ENCODE measurements at regions not wholly inside any gene's neighbourhood (a gene's known extent, or its start where the extent isn't known, plus 50 kb on each side); places are given as distances from the start of the nearest gene placed in this dataset.
"Not testable (repeated sequence)": the region's sequence is repeated elsewhere in the genome, so short reads cannot be mapped to it uniquely, and the experiment has no call there.

DNA sequence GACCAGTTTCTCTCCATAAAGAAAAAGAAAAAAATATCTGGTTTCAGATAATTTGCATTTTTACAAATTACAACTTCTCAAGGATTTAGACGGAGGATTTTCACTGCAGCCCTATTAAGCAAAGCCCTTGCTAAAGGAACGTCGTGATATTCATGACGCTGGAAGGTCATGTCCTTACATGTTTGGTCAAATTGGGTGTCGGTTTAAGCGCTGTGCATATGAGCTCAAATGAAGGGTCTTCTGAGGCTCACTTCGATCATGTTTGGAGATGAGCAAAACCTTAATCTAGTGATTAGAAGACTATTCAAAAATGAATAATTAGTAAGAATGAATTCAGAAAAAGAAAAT is 67.3 kb upstream of the USP15 start:
- no peak overlapping the region for H3K27ac ChIP-seq
- peak overlapping the region; percentile 61 to 72 for H3K4me3 ChIP-seq (ENCODE audit: low read depth in 1 of 2, low read length in 1 of 2)
- H3K27me3 ChIP-seq, result peaks cover 9% of the 10 kb centered on the region
- H3K36me3 ChIP-seq, result no peaks in the 10 kb centered on the region
- H3K4me1 ChIP-seq (ENCODE audit: control insufficient read depth in 1 of 2, insufficient read depth in 1 of 2, low read depth in 1 of 2, low read length in 1 of 2), result peaks cover 37 to 40% of the 10 kb centered on the region in 2 experiments
- H3K9me3 ChIP-seq, result no peaks in the 10 kb centered on the region
- TF ChIP-seq CTCF (IDR thresholded peaks at IDR 0.05), result no peak

- Histone ChIP-seq H3K27me3 (peaks cover 9% of the 10 kb centered on the region), H3K36me3 (no peaks in the 10 kb centered on the region), H3K27ac (peak overlapping the region; percentile 48), H3K4me1 (ENCODE audit: control insufficient read depth in 1 of 2, insufficient read depth in 1 of 2, low read depth in 1 of 2, low read length in 1 of 2) (peaks cover 37 to 40% of the 10 kb centered on the region in 2 experiments), H3K4me3 (ENCODE audit: low read depth in 1 of 2, low read length in 1 of 2) (no peak overlapping the region), H3K9me3 (no peaks in the 10 kb centered on the region)
- no peak for TF ChIP-seq CTCF (IDR thresholded peaks at IDR 0.05)
Measured at GRCh38 chr12:62194031-62194430, 66.2 kb upstream of the USP15 start.

DNA sequence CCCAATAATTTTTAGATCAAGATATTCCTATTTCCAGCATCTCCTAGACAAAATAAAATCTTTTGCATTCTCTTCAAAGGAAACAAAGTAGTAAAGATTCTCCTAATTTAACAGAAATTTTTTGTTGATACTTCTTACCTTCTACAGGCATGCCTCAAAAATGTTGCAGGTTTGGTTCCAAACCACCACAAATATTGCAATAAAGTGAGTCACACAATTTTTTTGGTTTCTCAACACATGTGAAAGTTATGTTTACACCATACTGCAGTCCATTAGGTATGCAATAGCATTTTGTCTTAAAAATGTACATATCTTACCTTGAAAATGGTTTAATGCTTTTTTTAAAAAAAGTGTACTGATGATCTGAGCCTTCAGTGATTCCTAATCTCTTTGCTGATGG is 65.6 kb upstream of the USP15 start:
- H3K27ac ChIP-seq, result peak overlapping the region; percentile 48
- H3K9me3 ChIP-seq, result no peaks in the 10 kb centered on the region
- TF ChIP-seq CTCF (IDR thresholded peaks at IDR 0.05), result no peak
- no peak overlapping the region for H3K4me3 ChIP-seq (ENCODE audit: low read depth in 1 of 2, low read length in 1 of 2)
- H3K27me3 ChIP-seq, result peaks cover 9% of the 10 kb centered on the region
- H3K4me1 ChIP-seq (ENCODE audit: control insufficient read depth in 1 of 2, insufficient read depth in 1 of 2, low read depth in 1 of 2, low read length in 1 of 2), result peaks cover 37 to 40% of the 10 kb centered on the region in 2 experiments
- H3K36me3 ChIP-seq, result no peaks in the 10 kb centered on the region

DNA sequence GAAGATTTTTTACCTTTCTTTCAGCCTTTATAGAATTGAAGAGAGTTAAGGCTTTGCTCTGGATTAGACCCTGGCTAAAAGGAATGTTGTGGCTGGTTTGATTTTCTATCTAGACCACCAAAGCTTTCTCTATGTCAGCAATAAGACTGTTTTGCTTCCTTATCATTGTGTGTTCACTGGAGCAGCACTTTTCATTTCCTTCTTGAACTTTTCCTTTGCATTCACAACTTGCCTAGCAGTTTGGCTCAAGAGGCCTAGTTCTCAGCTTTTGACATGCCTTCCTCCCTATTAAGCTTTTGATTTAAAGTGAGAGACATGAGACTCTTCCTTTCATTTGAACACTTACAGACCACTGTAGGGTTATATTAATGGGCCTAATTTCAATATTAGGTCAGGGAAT is 64.1 kb upstream of the USP15 start:
- Histone ChIP-seq H3K4me3 (ENCODE audit: low read depth in 1 of 2, low read length in 1 of 2) (no peak overlapping the region), H3K9me3 (no peaks in the 10 kb centered on the region), H3K27ac (peak overlapping the region; percentile 48), H3K36me3 (no peaks in the 10 kb centered on the region), H3K4me1 (ENCODE audit: control insufficient read depth in 1 of 2, insufficient read depth in 1 of 2, low read depth in 1 of 2, low read length in 1 of 2) (peaks cover 24 to 31% of the 10 kb centered on the region in 2 experiments), H3K27me3 (peaks cover under 1% of the 10 kb centered on the region)
- TF ChIP-seq CTCF (IDR thresholded peaks at IDR 0.05), result no peak

DNA sequence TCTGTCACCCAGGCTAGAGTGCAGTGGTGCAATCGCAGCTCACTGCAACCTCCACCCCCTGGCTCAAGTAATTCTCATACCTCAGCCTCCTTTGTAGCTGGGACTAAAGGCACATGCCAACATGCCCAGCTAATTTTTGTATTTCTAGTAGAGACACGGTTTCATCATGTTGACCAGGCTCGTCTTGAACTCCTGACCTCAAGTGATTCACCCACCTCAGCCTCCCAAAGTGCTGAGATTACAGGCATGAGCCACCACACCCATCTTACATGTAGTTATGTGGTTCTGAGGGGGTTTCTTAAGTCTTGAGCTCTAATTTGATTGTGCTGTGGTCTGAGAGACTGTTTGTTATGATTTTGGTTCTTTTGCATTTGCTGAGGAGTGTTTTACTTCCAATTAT is 57.3 kb upstream of the USP15 start:
- not testable (repeated sequence) for H3K27me3 ChIP-seq; H3K36me3 ChIP-seq; H3K9me3 ChIP-seq; H3K4me3 ChIP-seq (ENCODE audit: low read depth in 1 of 2, low read length in 1 of 2); H3K4me1 ChIP-seq (ENCODE audit: control insufficient read depth in 1 of 2, insufficient read depth in 1 of 2, low read depth in 1 of 2, low read length in 1 of 2); H3K27ac ChIP-seq

- H3K4me3 ChIP-seq (ENCODE audit: low read depth in 1 of 2, low read length in 1 of 2), result no peak overlapping the region
- no peak overlapping the region for H3K27ac ChIP-seq
- H3K27me3 ChIP-seq, result no peaks in the 10 kb centered on the region
- no peaks in the 10 kb centered on the region for H3K9me3 ChIP-seq
- H3K4me1 ChIP-seq (ENCODE audit: control insufficient read depth in 1 of 2, insufficient read depth in 1 of 2, low read depth in 1 of 2, low read length in 1 of 2), result peaks cover 1 to 9% of the 10 kb centered on the region in 2 experiments
- no peaks in the 10 kb centered on the region for H3K36me3 ChIP-seq
- TF ChIP-seq CTCF (IDR thresholded peaks at IDR 0.05), result no peak
Measured at GRCh38 chr12:62205346-62205745, 54.9 kb upstream of the USP15 start.

Measured in neutrophil (primary cell).